Mesenchymal stem cell (in vitro differentiated cells and primary cell): ENCODE measurements at regions not wholly inside any gene's neighbourhood (a gene's known extent, or its start where the extent isn't known, plus 50 kb on each side); places are given as distances from the start of the nearest gene placed in this dataset.

Experiments used
- DNase-seq: peaks from one replicate; pipeline ENCODE4 v3.0.0-alpha.2; 2013
- H2AFZ ChIP-seq: one replicate; pipeline ENCODE4 v1.6.1; 2013; ENCODE audit warnings: low read depth, mild to moderate bottlenecking, control low read depth, inconsistent platforms, low read length, moderate library complexity
- H2AK5ac ChIP-seq: 2 replicates; pipeline ENCODE4 v1.6.1; 2013; ENCODE audit warnings: low read length, moderate library complexity, mild to moderate bottlenecking, inconsistent platforms; ENCODE audit not compliant: severe bottlenecking
- H2BK120ac ChIP-seq: one replicate; pipeline ENCODE4 v1.6.1; 2013; ENCODE audit warnings: low read depth, mild to moderate bottlenecking, inconsistent platforms, low read length, moderate library complexity
- H2BK12ac ChIP-seq, 2 experiments: one replicate each; pipeline ENCODE4 v1.6.1; 2013; ENCODE audit warnings: inconsistent platforms in 2 of 2, low read length in 2 of 2, mild to moderate bottlenecking in 2 of 2, moderate library complexity in 2 of 2, control low read depth in 1 of 2
- H2BK15ac ChIP-seq: one replicate; pipeline ENCODE4 v1.6.1; 2013; ENCODE audit warnings: mild to moderate bottlenecking, low read depth, inconsistent platforms; ENCODE audit not compliant: poor library complexity, severe bottlenecking
- H2BK5ac ChIP-seq: 2 replicates; pipeline ENCODE4 v1.6.1; 2013; ENCODE audit warnings: low read depth, mild to moderate bottlenecking, low read length, control low read depth, inconsistent platforms; ENCODE audit not compliant: poor library complexity, severe bottlenecking
- H3K14ac ChIP-seq, 2 experiments: one replicate each; pipeline ENCODE4 v1.6.1; 2013; ENCODE audit warnings: inconsistent platforms in 2 of 2, low read length in 2 of 2, control low read depth in 1 of 2, mild to moderate bottlenecking in 1 of 2, moderate library complexity in 1 of 2
- H3K18ac ChIP-seq, 2 experiments: one replicate each; pipeline ENCODE4 v1.6.1; 2013; ENCODE audit warnings: inconsistent platforms in 2 of 2, low read length in 2 of 2, control low read depth in 1 of 2, low read depth in 1 of 2, mild to moderate bottlenecking in 1 of 2
- H3K23ac ChIP-seq, 2 experiments: one replicate each; pipeline ENCODE4 v1.6.1; 2013; ENCODE audit warnings: inconsistent platforms in 2 of 2, low read length in 2 of 2, mild to moderate bottlenecking in 2 of 2, moderate library complexity in 2 of 2, control low read depth in 1 of 2
- H3K27ac ChIP-seq: 2 replicates; pipeline ENCODE4 v1.5.1; 2013; ENCODE audit warnings: mild to moderate bottlenecking, moderate library complexity, low read length, control low read depth, inconsistent platforms; ENCODE audit not compliant: poor library complexity, severe bottlenecking
- H3K27me3 ChIP-seq, 2 experiments: 2 replicates each; pipeline versions ENCODE4 v1.6.1 to v1.7.0; 2013; ENCODE audit warnings: low read length in 2 of 2, mild to moderate bottlenecking in 2 of 2, moderate library complexity in 2 of 2, control low read depth in 1 of 2, inconsistent platforms in 1 of 2; ENCODE audit not compliant: control insufficient read depth in 1 of 2, insufficient read depth in 1 of 2
- H3K36me3 ChIP-seq, 2 experiments: 2 replicates each; pipeline versions ENCODE4 v1.6.1 to v1.7.0; 2013; ENCODE audit warnings: low read length in 2 of 2, control low read depth in 1 of 2, inconsistent platforms in 1 of 2, low read depth in 1 of 2, mild to moderate bottlenecking in 1 of 2; ENCODE audit not compliant: insufficient read depth in 2 of 2, control insufficient read depth in 1 of 2
- H3K4ac ChIP-seq, 2 experiments: one replicate each; pipeline ENCODE4 v1.6.1; 2013; ENCODE audit warnings: inconsistent platforms in 2 of 2, low read length in 2 of 2, mild to moderate bottlenecking in 2 of 2, moderate library complexity in 2 of 2, control low read depth in 1 of 2, low read depth in 1 of 2
- H3K4me1 ChIP-seq: 2 replicates; pipeline ENCODE4 v1.6.1; 2013; ENCODE audit warnings: low read depth, low read length, control low read depth; ENCODE audit not compliant: control insufficient read depth, insufficient read depth
- H3K4me2 ChIP-seq: 2 replicates; pipeline ENCODE4 v1.6.1; 2013; ENCODE audit warnings: low read length, mild to moderate bottlenecking, inconsistent platforms; ENCODE audit not compliant: poor library complexity, severe bottlenecking
- H3K4me3 ChIP-seq, 2 experiments: 2 replicates each; pipeline versions ENCODE4 v1.5.1 to v1.7.0; 2013; ENCODE audit warnings: low read length in 2 of 2, mild to moderate bottlenecking in 2 of 2, control low read depth in 1 of 2, low read depth in 1 of 2; ENCODE audit not compliant: insufficient read depth in 1 of 2
- H3K79me1 ChIP-seq: replicated peaks from 2 replicates; pipeline ENCODE4 v1.6.1; 2013; ENCODE audit warnings: mild to moderate bottlenecking, control low read depth, low read length, inconsistent platforms; ENCODE audit not compliant: poor library complexity, severe bottlenecking
- H3K9ac ChIP-seq: 2 replicates; pipeline ENCODE4 v1.7.0; 2013; ENCODE audit warnings: mild to moderate bottlenecking, low read length, moderate library complexity
- H3K9me3 ChIP-seq: 2 replicates; pipeline ENCODE4 v1.7.0; 2013; ENCODE audit warnings: mild to moderate bottlenecking, low read length; ENCODE audit not compliant: control insufficient read depth
- H4K8ac ChIP-seq: one replicate; pipeline ENCODE4 v1.6.1; 2013; ENCODE audit warnings: inconsistent platforms, mild to moderate bottlenecking, low read length, moderate library complexity
- H4K91ac ChIP-seq: one replicate; pipeline ENCODE4 v1.6.1; 2013; ENCODE audit warnings: mild to moderate bottlenecking, low read length, inconsistent platforms
- WGBS: methylation state at CpG from one replicate; pipeline ENCODE4 v1.1.7; 2013; ENCODE audit warnings: mixed read lengths; 5-methylcytosine and 5-hydroxymethylcytosine counted together

DNA sequence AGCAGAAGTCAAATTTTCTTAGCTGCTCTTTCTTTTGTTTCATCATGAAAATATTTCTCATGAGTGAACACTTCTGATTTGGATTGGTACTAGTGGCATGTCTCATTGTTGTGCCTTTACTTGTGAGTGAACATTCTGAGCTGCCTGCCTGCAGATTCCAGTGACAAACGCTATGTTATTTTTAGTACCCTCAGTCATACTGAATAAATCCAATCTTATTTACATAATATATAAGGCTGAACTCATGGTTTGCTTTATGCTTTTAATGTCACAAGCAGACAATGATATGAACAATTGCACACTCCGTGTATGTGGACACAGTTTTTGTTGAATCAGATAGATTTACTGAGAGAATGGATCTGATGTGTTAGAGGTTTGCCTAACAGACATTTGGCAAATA, 67.8 kb downstream of the ACTBL2 start:
- Histone ChIP-seq H2BK12ac (no peak overlapping the region), H3K9me3 (no peaks in the 10 kb centered on the region), H2AK5ac (no peak overlapping the region), H3K4ac (no peak overlapping the region), H2BK5ac (no peak overlapping the region), H3K14ac (no peak overlapping the region), H4K91ac (no peak overlapping the region), H3K4me2 (no peak overlapping the region), H3K4me1 (no peaks in the 10 kb centered on the region), H3K23ac (no peak overlapping the region), H3K9ac (no peak overlapping the region), H2BK15ac (no peak overlapping the region), H2BK120ac (no peak overlapping the region), H3K4me3 (no peak overlapping the region), H2AFZ (no peak overlapping the region), H3K27ac (no peak overlapping the region), H3K79me1 (no peaks in the 10 kb centered on the region), H3K27me3 (no peaks in the 10 kb centered on the region), H4K8ac (no peak overlapping the region), H3K36me3 (no peaks in the 10 kb centered on the region), H3K18ac (no peak overlapping the region)
- WGBS, result 100% methylated on average over 1 of the region's 2 CpGs
- DNase-seq, result no peak

DNA sequence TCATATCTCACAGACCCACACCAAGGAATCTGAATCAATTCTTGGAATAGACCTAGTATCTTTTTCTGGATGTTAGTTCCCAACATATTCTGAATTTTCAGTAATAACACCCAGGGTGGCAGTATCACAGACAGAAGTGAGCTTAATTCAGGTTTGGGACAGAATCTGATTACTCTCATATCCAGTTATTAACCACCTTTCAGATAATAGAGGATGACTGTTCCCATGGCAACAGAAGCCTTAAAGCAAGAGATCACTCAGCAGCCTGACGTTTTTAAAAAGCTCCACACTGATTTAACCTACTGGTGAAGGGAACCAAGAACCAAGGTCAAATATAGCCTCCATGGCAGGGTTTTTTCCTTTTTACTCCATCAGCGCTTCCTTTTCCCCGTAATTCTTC, 68.4 kb downstream of the ACTBL2 start:
- H3K9ac ChIP-seq, result no peak overlapping the region
- 81% methylated on average over 1 of the region's 3 CpGs for WGBS
- H2AK5ac ChIP-seq, result no peak overlapping the region
- H4K91ac ChIP-seq, result no peak overlapping the region
- H2BK120ac ChIP-seq, result peak overlapping the region; percentile 42
- H2BK15ac ChIP-seq, result no peak overlapping the region
- H2BK5ac ChIP-seq, result no peak overlapping the region
- no peak overlapping the region for H2AFZ ChIP-seq
- no peak overlapping the region for H3K27ac ChIP-seq
- no peak overlapping the region for H3K23ac ChIP-seq
- no peak overlapping the region for H3K14ac ChIP-seq
- H3K36me3 ChIP-seq, result no peaks in the 10 kb centered on the region
- no peak overlapping the region for H4K8ac ChIP-seq
- H3K4ac ChIP-seq, result no peak overlapping the region
- H2BK12ac ChIP-seq, result no peak overlapping the region
- H3K4me2 ChIP-seq, result no peak overlapping the region
- H3K18ac ChIP-seq, result peak overlapping the region in 1 of 2 experiments; percentile 48
- no peaks in the 10 kb centered on the region for H3K4me1 ChIP-seq
- DNase-seq, result no peak
- no peaks in the 10 kb centered on the region for H3K9me3 ChIP-seq
- no peaks in the 10 kb centered on the region for H3K27me3 ChIP-seq
- H3K4me3 ChIP-seq, result no peak overlapping the region
- H3K79me1 ChIP-seq, result no peaks in the 10 kb centered on the region

DNA sequence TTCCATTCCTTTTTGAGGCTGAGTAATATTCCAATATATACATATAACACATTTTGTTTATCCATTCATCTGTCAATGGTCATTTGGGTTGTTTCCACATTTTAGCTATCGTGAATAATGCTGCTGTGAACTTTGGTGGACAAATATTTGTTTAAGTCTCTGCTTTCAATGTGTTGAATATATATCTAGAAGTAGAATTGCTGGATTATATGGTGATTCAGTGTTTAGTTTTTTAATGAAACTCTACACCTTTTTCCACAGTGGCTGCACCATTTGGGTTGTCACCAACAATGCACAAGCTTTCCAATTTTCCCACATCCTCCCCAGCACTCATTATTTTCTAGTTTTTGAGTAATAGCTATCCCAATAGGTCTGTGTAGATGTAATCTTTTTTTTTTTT, 69.5 kb downstream of the ACTBL2 start:
- H2BK120ac ChIP-seq, result no peak overlapping the region
- H3K27ac ChIP-seq, result no peak overlapping the region
- H3K36me3 ChIP-seq, result no peaks in the 10 kb centered on the region
- H4K91ac ChIP-seq, result no peak overlapping the region
- no peak overlapping the region for H2AFZ ChIP-seq
- no peaks in the 10 kb centered on the region for H3K27me3 ChIP-seq
- H2AK5ac ChIP-seq, result no peak overlapping the region
- H2BK15ac ChIP-seq, result no peak overlapping the region
- no peak overlapping the region for H3K4me2 ChIP-seq
- no peak overlapping the region for H3K4ac ChIP-seq
- no peak overlapping the region for H3K18ac ChIP-seq
- no peak overlapping the region for H2BK12ac ChIP-seq
- H3K4me3 ChIP-seq, result no peak overlapping the region
- H3K4me1 ChIP-seq, result no peaks in the 10 kb centered on the region
- no peak overlapping the region for H2BK5ac ChIP-seq
- H3K14ac ChIP-seq, result no peak overlapping the region
- WGBS, result 73% methylated on average over 1 of the region's 1 CpG
- no peak overlapping the region for H4K8ac ChIP-seq
- DNase-seq, result no peak
- no peak overlapping the region for H3K23ac ChIP-seq
- H3K79me1 ChIP-seq, result no peaks in the 10 kb centered on the region
- no peak overlapping the region for H3K9ac ChIP-seq
- H3K9me3 ChIP-seq, result no peaks in the 10 kb centered on the region

DNA sequence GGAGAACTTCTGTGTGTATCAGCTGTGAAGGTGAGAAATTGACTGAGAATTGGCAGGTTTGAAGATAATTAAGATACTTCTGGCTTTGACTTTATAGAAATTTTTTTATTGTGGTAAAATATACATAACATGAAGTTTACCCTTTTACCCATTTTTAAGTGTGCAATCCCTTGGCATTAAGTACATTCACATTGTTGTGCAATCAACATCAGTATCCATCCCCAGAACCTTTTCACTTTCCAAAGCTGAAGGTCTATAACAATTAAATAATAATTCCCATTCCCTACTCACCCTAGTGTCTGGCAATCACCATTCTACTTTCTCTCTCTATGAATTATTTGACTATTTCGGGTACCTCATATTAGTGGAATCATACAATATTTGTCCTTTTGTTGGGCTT, 69.9 kb downstream of the ACTBL2 start:
- no peak overlapping the region for H3K4ac ChIP-seq
- no peak overlapping the region for H3K23ac ChIP-seq
- no peak overlapping the region for H3K14ac ChIP-seq
- H2BK15ac ChIP-seq, result no peak overlapping the region
- no peak overlapping the region for H2BK12ac ChIP-seq
- H3K36me3 ChIP-seq, result no peaks in the 10 kb centered on the region
- H3K4me1 ChIP-seq, result no peaks in the 10 kb centered on the region
- H3K9me3 ChIP-seq, result no peaks in the 10 kb centered on the region
- no peak overlapping the region for H3K27ac ChIP-seq
- H2BK120ac ChIP-seq, result no peak overlapping the region
- no peak overlapping the region for H2BK5ac ChIP-seq
- no peak overlapping the region for H3K18ac ChIP-seq
- no peak overlapping the region for H4K91ac ChIP-seq
- H3K4me2 ChIP-seq, result no peak overlapping the region
- WGBS, result no CpG with 5 or more reads among the region's 1 CpG
- no peak overlapping the region for H3K4me3 ChIP-seq
- DNase-seq, result no peak
- H3K79me1 ChIP-seq, result no peaks in the 10 kb centered on the region
- no peak overlapping the region for H2AFZ ChIP-seq
- H3K9ac ChIP-seq, result peak overlapping the region; percentile 28
- H3K27me3 ChIP-seq, result no peaks in the 10 kb centered on the region
- no peak overlapping the region for H4K8ac ChIP-seq
- H2AK5ac ChIP-seq, result no peak overlapping the region
